ENCODE measurements at regions not wholly inside any gene's neighbourhood (a gene's known extent, or its start where the extent isn't known, plus 50 kb on each side); places are given as distances from the start of the nearest gene placed in this dataset.

DNA sequence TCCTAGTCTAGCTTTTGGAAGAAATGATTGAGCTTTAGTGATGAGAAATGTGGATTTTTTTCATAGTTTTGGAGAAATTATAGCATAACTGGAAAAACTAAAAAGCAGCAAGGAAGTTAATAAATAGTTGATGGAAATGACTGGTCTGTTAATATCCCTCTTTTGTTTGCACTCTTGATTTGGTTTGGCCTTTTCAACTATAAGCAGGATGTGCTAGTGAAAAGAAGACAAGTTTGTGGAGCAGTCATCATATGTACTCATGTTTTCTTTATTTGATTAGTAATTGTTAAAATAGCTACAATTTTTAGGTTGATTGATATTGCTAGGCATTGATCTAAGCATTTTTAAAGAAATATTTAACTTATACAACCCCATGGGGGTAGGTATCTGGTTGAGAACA, 374.7 kb downstream of the TAF11L14 start:
- no peak overlapping the region for H3K4me3 ChIP-seq
- no peaks in the 10 kb centered on the region for H3K4me1 ChIP-seq (replicated peaks in 1 of 2)
- no peaks in the 10 kb centered on the region for H3K27me3 ChIP-seq
- H3K27ac ChIP-seq, result no peak overlapping the region
- H3K36me3 ChIP-seq (replicated peaks in 1 of 2), result no peaks in the 10 kb centered on the region
- intact Hi-C loops (cut with DNase I), result no loop called here
- no peak for DNase-seq
- H3K9me3 ChIP-seq (replicated peaks in 1 of 3), result no peaks in the 10 kb centered on the region
- TF ChIP-seq POLR2A (IDR thresholded peaks at IDR 0.05), result no peak
- TF ChIP-seq, protein P1, sequence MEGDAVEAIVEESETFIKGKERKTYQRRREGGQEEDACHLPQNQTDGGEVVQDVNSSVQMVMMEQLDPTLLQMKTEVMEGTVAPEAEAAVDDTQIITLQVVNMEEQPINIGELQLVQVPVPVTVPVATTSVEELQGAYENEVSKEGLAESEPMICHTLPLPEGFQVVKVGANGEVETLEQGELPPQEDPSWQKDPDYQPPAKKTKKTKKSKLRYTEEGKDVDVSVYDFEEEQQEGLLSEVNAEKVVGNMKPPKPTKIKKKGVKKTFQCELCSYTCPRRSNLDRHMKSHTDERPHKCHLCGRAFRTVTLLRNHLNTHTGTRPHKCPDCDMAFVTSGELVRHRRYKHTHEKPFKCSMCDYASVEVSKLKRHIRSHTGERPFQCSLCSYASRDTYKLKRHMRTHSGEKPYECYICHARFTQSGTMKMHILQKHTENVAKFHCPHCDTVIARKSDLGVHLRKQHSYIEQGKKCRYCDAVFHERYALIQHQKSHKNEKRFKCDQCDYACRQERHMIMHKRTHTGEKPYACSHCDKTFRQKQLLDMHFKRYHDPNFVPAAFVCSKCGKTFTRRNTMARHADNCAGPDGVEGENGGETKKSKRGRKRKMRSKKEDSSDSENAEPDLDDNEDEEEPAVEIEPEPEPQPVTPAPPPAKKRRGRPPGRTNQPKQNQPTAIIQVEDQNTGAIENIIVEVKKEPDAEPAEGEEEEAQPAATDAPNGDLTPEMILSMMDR (IDR thresholded peaks at IDR 0.05), result no peak

DNA sequence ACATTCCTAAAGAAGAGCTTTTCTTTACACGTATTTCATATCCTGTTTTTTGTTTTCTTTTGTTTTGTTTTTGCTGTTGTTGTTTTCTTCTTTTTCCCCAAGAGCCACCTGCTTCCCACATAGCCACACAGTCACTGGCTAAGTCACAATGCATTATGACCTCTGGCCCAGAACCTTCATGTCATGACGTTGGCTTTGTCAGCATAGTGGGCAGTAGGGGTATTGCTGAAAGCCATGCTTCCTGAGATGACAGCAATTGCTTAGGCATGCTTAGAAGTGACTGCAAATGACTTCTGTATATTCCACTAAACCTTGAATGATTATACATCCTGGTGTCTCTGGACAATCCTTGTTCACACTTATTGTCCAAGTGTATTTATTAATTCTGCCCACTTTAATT, 375.8 kb downstream of the TAF11L14 start:
- H3K27ac ChIP-seq, result no peak overlapping the region
- no peaks in the 10 kb centered on the region for H3K27me3 ChIP-seq
- intact Hi-C loops (cut with DNase I), result no loop called here
- no peaks in the 10 kb centered on the region for H3K4me1 ChIP-seq (replicated peaks in 1 of 2)
- no peak overlapping the region for H3K4me3 ChIP-seq
- H3K9me3 ChIP-seq (replicated peaks in 1 of 3), result no peaks in the 10 kb centered on the region
- WGBS, 4 donors, result 56 to 67% (median 63%) methylated on average over 2 of the region's 2 CpGs
- H3K36me3 ChIP-seq (replicated peaks in 1 of 2), result no peaks in the 10 kb centered on the region
- no peak for DNase-seq
- TF ChIP-seq, protein P1 (IDR thresholded peaks at IDR 0.05), result no peak
- TF ChIP-seq POLR2A (IDR thresholded peaks at IDR 0.05), result no peak

DNA sequence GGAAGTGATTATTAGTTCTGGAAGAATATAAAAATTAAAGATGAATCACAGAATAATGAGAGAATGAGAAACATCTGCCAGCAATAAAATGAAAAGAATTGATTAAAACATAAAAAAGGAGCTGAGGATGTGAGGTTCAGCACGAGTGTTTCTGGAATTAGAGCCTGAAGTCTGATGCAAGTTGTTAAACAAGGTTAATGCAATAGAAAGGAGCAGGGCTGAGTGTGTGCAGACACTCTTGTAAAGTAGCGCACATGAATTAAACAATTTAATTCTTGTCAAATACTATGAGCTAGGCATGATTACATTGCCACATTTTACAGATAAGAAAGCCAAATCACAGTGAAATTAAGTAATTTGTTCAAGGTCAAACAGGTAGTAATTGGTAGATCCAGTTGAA, 384.2 kb downstream of the TAF11L14 start:
- no peaks in the 10 kb centered on the region for H3K27me3 ChIP-seq
- intact Hi-C loops (cut with DNase I), result no loop called here
- no peaks in the 10 kb centered on the region for H3K36me3 ChIP-seq (replicated peaks in 1 of 2)
- 62 to 67% (median 65%) methylated on average over 2 of the region's 2 CpGs for WGBS, 4 donors
- no peak overlapping the region for H3K4me3 ChIP-seq
- no peak for DNase-seq
- no peak for TF ChIP-seq POLR2A (IDR thresholded peaks at IDR 0.05)
- TF ChIP-seq, protein P1 (IDR thresholded peaks at IDR 0.05), result no peak
- no peaks in the 10 kb centered on the region for H3K4me1 ChIP-seq (replicated peaks in 1 of 2)
- no peak overlapping the region for H3K27ac ChIP-seq
- H3K9me3 ChIP-seq (replicated peaks in 1 of 3), result no peaks in the 10 kb centered on the region

DNA sequence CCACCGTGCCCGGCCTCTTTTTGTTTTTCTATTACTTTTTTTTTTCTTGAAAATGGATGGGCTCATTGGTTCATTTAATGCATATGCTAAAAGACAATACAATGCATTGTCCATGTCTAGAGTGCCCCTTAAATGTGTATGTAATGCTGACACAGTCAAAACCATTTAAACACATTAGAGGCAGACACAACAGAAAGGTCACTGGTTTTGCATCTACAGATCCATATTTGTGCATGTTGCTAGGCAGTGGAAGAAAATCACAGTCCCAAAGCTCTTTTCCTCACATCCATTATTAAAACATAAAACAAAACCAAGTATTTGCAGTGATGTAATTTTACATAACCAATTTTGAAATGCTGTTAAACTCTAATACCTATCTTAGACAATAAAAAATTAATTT, 389.0 kb downstream of the TAF11L14 start:
- DNase-seq, result no peak
- Histone ChIP-seq H3K4me1 (replicated peaks in 1 of 2) (no peaks in the 10 kb centered on the region), H3K36me3 (replicated peaks in 1 of 2) (no peaks in the 10 kb centered on the region), H3K27ac (no peak overlapping the region), H3K27me3 (no peaks in the 10 kb centered on the region), H3K4me3 (no peak overlapping the region), H3K9me3 (replicated peaks in 1 of 3) (no peaks in the 10 kb centered on the region)
- WGBS, 4 donors, result 76 to 91% (median 83%) methylated on average over 2 of the region's 2 CpGs
- intact Hi-C loops (cut with DNase I), result no loop called here
- TF ChIP-seq, protein P1 (IDR thresholded peaks at IDR 0.05), result no peak
- TF ChIP-seq POLR2A (IDR thresholded peaks at IDR 0.05), result no peak

Data from adrenal gland (tissue), 9 donors.